Trophoblast cell (in vitro differentiated cells and primary cell): ENCODE measurements at regions not wholly inside any gene's neighbourhood (a gene's known extent, or its start where the extent isn't known, plus 50 kb on each side); places are given as distances from the start of the nearest gene placed in this dataset.

Experiments
- DNase-seq, 2 donors: peaks; one replicate each; pipeline ENCODE4 v3.0.0-alpha.2; 2016
- H2AFZ ChIP-seq: 2 replicates; pipeline ENCODE4 v1.6.1; 2013; ENCODE audit warnings: low read length, moderate library complexity, mild to moderate bottlenecking; ENCODE audit not compliant: insufficient read depth, poor library complexity
- H2AK5ac ChIP-seq: 2 replicates; pipeline ENCODE4 v1.6.1; 2013; ENCODE audit warnings: mild to moderate bottlenecking, low read length
- H2BK120ac ChIP-seq: 2 replicates; pipeline ENCODE4 v1.6.1; 2013; ENCODE audit warnings: low read length, mild to moderate bottlenecking, moderate library complexity; ENCODE audit not compliant: insufficient read depth, poor library complexity
- H2BK12ac ChIP-seq: 2 replicates; pipeline ENCODE4 v1.6.1; 2013; ENCODE audit warnings: mild to moderate bottlenecking, low read length, moderate library complexity
- H2BK5ac ChIP-seq: 2 replicates; pipeline ENCODE4 v1.6.1; 2013; ENCODE audit warnings: low read length, low read depth, moderate library complexity, mild to moderate bottlenecking; ENCODE audit not compliant: poor library complexity
- H3K14ac ChIP-seq: 2 replicates; pipeline ENCODE4 v1.6.1; 2013; ENCODE audit warnings: mild to moderate bottlenecking, low read length
- H3K18ac ChIP-seq: 2 replicates; pipeline ENCODE4 v1.6.1; 2013; ENCODE audit warnings: mild to moderate bottlenecking, low read length
- H3K23ac ChIP-seq: 2 replicates; pipeline ENCODE4 v1.6.1; 2013; ENCODE audit warnings: low read length
- H3K27ac ChIP-seq: 2 replicates; pipeline ENCODE4 v1.5.1; 2013; ENCODE audit warnings: low read depth, mild to moderate bottlenecking, inconsistent platforms, low read length, moderate library complexity
- H3K27me3 ChIP-seq: 2 replicates; pipeline ENCODE4 v1.6.1; 2013; ENCODE audit warnings: inconsistent platforms, mild to moderate bottlenecking, low read length, moderate library complexity; ENCODE audit not compliant: insufficient read depth
- H3K36me3 ChIP-seq, 2 experiments: 1 replicate in 1 of 2; 2 replicates in 1 of 2; pipeline ENCODE4 v1.6.1; 2013; ENCODE audit warnings: low read length in 2 of 2, mild to moderate bottlenecking in 2 of 2, moderate library complexity in 1 of 2; ENCODE audit not compliant: insufficient read depth in 2 of 2, control insufficient read depth in 1 of 2
- H3K4ac ChIP-seq: 2 replicates; pipeline ENCODE4 v1.6.1; 2013; ENCODE audit warnings: low read depth, mild to moderate bottlenecking, low read length, moderate library complexity
- H3K4me1 ChIP-seq, 2 experiments: 1 replicate in 1 of 2; 2 replicates in 1 of 2; pipeline ENCODE4 v1.6.1; 2013; ENCODE audit warnings: low read length in 2 of 2, mild to moderate bottlenecking in 2 of 2, moderate library complexity in 1 of 2; ENCODE audit not compliant: insufficient read depth in 2 of 2, control insufficient read depth in 1 of 2
- H3K4me2 ChIP-seq: 2 replicates; pipeline ENCODE4 v1.6.1; 2013; ENCODE audit warnings: inconsistent platforms, mild to moderate bottlenecking, low read length, moderate library complexity
- H3K4me3 ChIP-seq: 2 replicates; pipeline ENCODE4 v1.5.1; 2013; ENCODE audit warnings: mild to moderate bottlenecking, low read depth, low read length, inconsistent platforms
- H3K79me1 ChIP-seq: one replicate; pipeline ENCODE4 v1.6.1; 2013; ENCODE audit warnings: low read length
- H3K79me2 ChIP-seq: 2 replicates; pipeline ENCODE4 v1.6.1; 2013; ENCODE audit warnings: low read length, mild to moderate bottlenecking; ENCODE audit not compliant: control insufficient read depth, insufficient read depth, poor library complexity
- H3K9ac ChIP-seq: 2 replicates; pipeline ENCODE4 v1.6.1; 2013; ENCODE audit warnings: mild to moderate bottlenecking, low read length
- H3K9me3 ChIP-seq: 2 replicates; pipeline ENCODE4 v1.6.1; 2013; ENCODE audit warnings: low read depth, mild to moderate bottlenecking, control low read depth, inconsistent platforms, low read length; ENCODE audit not compliant: insufficient read depth
- H4K12ac ChIP-seq: 2 replicates; pipeline ENCODE4 v1.6.1; 2013; ENCODE audit warnings: low read depth, mild to moderate bottlenecking, low read length, moderate library complexity
- H4K8ac ChIP-seq: 2 replicates; pipeline ENCODE4 v1.6.1; 2013; ENCODE audit warnings: low read depth, mild to moderate bottlenecking, low read length, moderate library complexity
- H4K91ac ChIP-seq: one replicate; pipeline ENCODE4 v1.6.1; 2013; ENCODE audit warnings: low read depth, mild to moderate bottlenecking, low read length, moderate library complexity
- WGBS: extraction: QIAGEN DNeasy Blood & Tissue Kit; methylation state at CpG from one replicate; pipeline ENCODE4 v1.1.7; 2013; ENCODE audit warnings: missing lambda C conversion rate; ENCODE audit not compliant: insufficient read length, insufficient coverage; ENCODE audit errors: extremely low coverage; 5-methylcytosine and 5-hydroxymethylcytosine counted together

DNA sequence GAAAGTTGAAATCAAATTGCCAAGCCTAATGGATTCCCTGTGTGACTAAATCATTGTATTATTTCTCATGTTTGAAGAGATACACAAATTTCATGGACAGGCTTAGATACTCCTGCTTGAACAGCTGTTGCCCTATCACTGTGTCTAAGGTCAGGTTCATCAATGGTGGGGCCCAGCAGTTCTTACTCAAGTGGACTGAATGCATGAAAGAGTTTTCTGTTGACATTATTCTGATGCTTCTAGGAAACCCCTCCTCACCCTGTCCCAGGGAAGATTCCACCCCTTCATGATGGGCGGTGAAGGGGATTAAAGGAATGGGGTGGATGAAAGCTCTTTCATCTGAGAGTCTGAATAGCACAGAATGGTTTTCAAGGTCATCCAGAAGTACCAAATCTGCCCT, 148.8 kb downstream of the INO80D start:
- H3K4me3 ChIP-seq, result no peak overlapping the region
- H3K9ac ChIP-seq, result no peak overlapping the region
- no peak overlapping the region for H3K4me2 ChIP-seq
- no peaks in the 10 kb centered on the region for H3K4me1 ChIP-seq
- no peak overlapping the region for H3K18ac ChIP-seq
- no peaks in the 10 kb centered on the region for H3K27me3 ChIP-seq
- no peak overlapping the region for H4K12ac ChIP-seq
- WGBS, result no CpG with 5 or more reads among the region's 1 CpG
- H3K79me2 ChIP-seq, result no peaks in the 10 kb centered on the region
- H3K27ac ChIP-seq, result no peak overlapping the region
- no peak for DNase-seq
- H3K14ac ChIP-seq, result no peak overlapping the region
- no peak overlapping the region for H2BK120ac ChIP-seq
- H3K79me1 ChIP-seq, result no peaks in the 10 kb centered on the region
- H3K36me3 ChIP-seq, result no peaks in the 10 kb centered on the region
- no peak overlapping the region for H3K23ac ChIP-seq
- H4K8ac ChIP-seq, result no peak overlapping the region
- no peak overlapping the region for H3K4ac ChIP-seq
- H3K9me3 ChIP-seq, result peaks cover 2% of the 10 kb centered on the region
- no peak overlapping the region for H2BK5ac ChIP-seq
- no peak overlapping the region for H4K91ac ChIP-seq
- H2AK5ac ChIP-seq, result no peak overlapping the region
- H2BK12ac ChIP-seq, result no peak overlapping the region
- H2AFZ ChIP-seq, result no peak overlapping the region

DNA sequence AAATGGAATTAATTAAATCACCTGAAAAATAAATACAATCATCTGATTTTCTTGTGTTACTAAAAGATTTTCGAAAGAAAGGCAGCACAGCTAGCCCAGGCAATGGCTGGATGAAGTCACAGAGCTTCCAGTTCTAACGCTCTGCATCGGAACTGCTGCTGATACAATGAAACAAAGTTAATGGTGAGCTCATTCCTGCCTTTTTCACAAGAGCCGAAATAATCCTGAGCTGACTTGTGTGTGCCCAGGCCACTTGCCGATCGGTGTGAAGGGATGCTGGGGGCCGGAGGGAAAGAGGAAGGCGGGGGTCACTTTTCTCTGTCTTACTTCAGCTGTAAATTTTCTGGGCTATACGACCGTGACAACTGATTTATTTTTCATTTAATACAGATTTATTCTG, 149.5 kb downstream of the INO80D start:
- no peak overlapping the region for H3K18ac ChIP-seq
- no peak overlapping the region for H3K14ac ChIP-seq
- H3K4me1 ChIP-seq, result no peaks in the 10 kb centered on the region
- H3K36me3 ChIP-seq, result no peaks in the 10 kb centered on the region
- no peak overlapping the region for H4K8ac ChIP-seq
- H3K4me2 ChIP-seq, result no peak overlapping the region
- H2AK5ac ChIP-seq, result no peak overlapping the region
- H3K79me1 ChIP-seq, result no peaks in the 10 kb centered on the region
- no peak overlapping the region for H3K9ac ChIP-seq
- H2AFZ ChIP-seq, result no peak overlapping the region
- H3K4me3 ChIP-seq, result no peak overlapping the region
- WGBS, result no CpG with 5 or more reads among the region's 10 CpGs
- no peak for DNase-seq
- no peak overlapping the region for H3K4ac ChIP-seq
- H4K12ac ChIP-seq, result no peak overlapping the region
- H3K9me3 ChIP-seq, result peaks cover 2% of the 10 kb centered on the region
- H3K23ac ChIP-seq, result no peak overlapping the region
- no peak overlapping the region for H2BK12ac ChIP-seq
- no peak overlapping the region for H2BK120ac ChIP-seq
- H4K91ac ChIP-seq, result no peak overlapping the region
- H2BK5ac ChIP-seq, result no peak overlapping the region
- no peaks in the 10 kb centered on the region for H3K79me2 ChIP-seq
- no peaks in the 10 kb centered on the region for H3K27me3 ChIP-seq
- no peak overlapping the region for H3K27ac ChIP-seq

DNA sequence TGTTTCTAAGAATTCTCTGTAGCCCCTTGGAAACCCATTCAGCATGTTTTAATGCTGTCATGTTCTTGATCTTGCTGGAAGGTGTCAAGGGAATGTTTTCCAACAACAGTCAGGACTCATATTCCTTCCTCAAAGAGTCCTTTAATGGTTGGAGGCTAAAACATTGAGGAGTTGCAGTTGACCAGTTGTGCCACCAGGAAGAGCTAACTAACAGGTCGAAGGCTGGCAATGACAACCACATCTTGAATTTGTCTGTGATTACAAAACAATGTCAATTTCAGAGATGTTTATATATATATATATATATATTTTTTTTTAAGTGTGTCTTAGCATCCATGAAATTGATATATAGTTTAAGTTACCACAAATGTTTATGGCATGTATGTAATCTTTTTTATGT, 151.5 kb downstream of the INO80D start:
- H3K14ac ChIP-seq, result no peak overlapping the region
- no peak overlapping the region for H3K4me2 ChIP-seq
- H3K23ac ChIP-seq, result no peak overlapping the region
- no peak overlapping the region for H3K9ac ChIP-seq
- H2BK12ac ChIP-seq, result no peak overlapping the region
- no CpG with 5 or more reads among the region's 1 CpG for WGBS
- no peak overlapping the region for H4K91ac ChIP-seq
- no peak overlapping the region for H2BK5ac ChIP-seq
- H3K18ac ChIP-seq, result no peak overlapping the region
- H2AK5ac ChIP-seq, result no peak overlapping the region
- DNase-seq, result no peak
- no peak overlapping the region for H3K4me3 ChIP-seq
- no peak overlapping the region for H2AFZ ChIP-seq
- no peaks in the 10 kb centered on the region for H3K9me3 ChIP-seq
- H3K79me2 ChIP-seq, result no peaks in the 10 kb centered on the region
- H3K27ac ChIP-seq, result no peak overlapping the region
- no peaks in the 10 kb centered on the region for H3K4me1 ChIP-seq
- H3K4ac ChIP-seq, result no peak overlapping the region
- no peaks in the 10 kb centered on the region for H3K79me1 ChIP-seq
- no peak overlapping the region for H4K12ac ChIP-seq
- H4K8ac ChIP-seq, result no peak overlapping the region
- H3K27me3 ChIP-seq, result no peaks in the 10 kb centered on the region
- H3K36me3 ChIP-seq, result no peaks in the 10 kb centered on the region
- no peak overlapping the region for H2BK120ac ChIP-seq

DNA sequence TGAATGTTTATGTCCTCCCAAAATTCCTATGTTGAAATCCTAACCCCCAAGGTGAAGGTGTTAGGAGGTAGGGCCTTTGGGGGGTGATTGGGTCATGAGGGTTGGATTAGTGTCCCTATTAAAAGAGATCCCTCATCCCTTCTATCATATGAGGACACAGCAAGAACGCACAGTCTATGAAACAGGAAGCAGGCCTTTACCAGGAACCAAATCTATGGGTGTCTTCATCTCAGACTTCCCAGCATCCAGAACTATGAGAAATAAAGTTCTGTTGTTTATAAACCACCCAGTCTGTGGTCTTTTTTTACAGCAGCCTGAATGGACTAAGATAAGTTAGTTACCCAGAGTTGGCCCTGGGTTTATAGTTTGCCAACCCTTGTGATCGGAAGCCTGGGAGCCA, 153.1 kb downstream of the INO80D start:
- Histone ChIP-seq H3K27ac (no peak overlapping the region), H3K4me3 (no peak overlapping the region), H3K9ac (no peak overlapping the region), H3K14ac (no peak overlapping the region), H3K18ac (no peak overlapping the region), H3K4me2 (no peak overlapping the region), H3K27me3 (no peaks in the 10 kb centered on the region), H3K4ac (no peak overlapping the region), H3K23ac (no peak overlapping the region), H4K91ac (no peak overlapping the region), H2AFZ (no peak overlapping the region), H3K4me1 (no peaks in the 10 kb centered on the region), H4K12ac (no peak overlapping the region), H4K8ac (no peak overlapping the region), H2BK120ac (no peak overlapping the region), H3K79me2 (no peaks in the 10 kb centered on the region), H2BK5ac (no peak overlapping the region), H3K36me3 (no peaks in the 10 kb centered on the region), H2AK5ac (no peak overlapping the region), H2BK12ac (no peak overlapping the region), H3K9me3 (no peaks in the 10 kb centered on the region), H3K79me1 (no peaks in the 10 kb centered on the region)
- DNase-seq, result no peak
- no CpG with 5 or more reads among the region's 2 CpGs for WGBS
